IgD-negative memory B cell (primary cell): ENCODE measurements at regions not wholly inside any gene's neighbourhood (a gene's known extent, or its start where the extent isn't known, plus 50 kb on each side); places are given as distances from the start of the nearest gene placed in this dataset.
A peak's percentile ranks its signal among the peaks of the same experiment; 100 is the strongest.

Source experiments
- H3K27ac Mint-ChIP-seq, 3 donors: one replicate each; pipeline ENCODE4 v1.8.0; 2020 to 2022; ENCODE audit warnings: mild to moderate bottlenecking in 3 of 3, mixed read lengths in 3 of 3, moderate library complexity in 1 of 3
- H3K27me3 Mint-ChIP-seq: one replicate; pipeline ENCODE4 v1.8.0; 2021; ENCODE audit warnings: mixed read lengths
- H3K36me3 Mint-ChIP-seq: one replicate; pipeline ENCODE4 v1.8.0; 2020; ENCODE audit warnings: mild to moderate bottlenecking, mixed read lengths
- H3K4me1 Mint-ChIP-seq, 3 donors: one replicate each; pipeline ENCODE4 v1.8.0; 2020 to 2022; ENCODE audit warnings: mixed read lengths in 3 of 3, mild to moderate bottlenecking in 1 of 3
- H3K4me3 Mint-ChIP-seq, 4 donors: one replicate each; pipeline ENCODE4 v1.8.0; 2020 to 2022; ENCODE audit warnings: mild to moderate bottlenecking in 4 of 4, mixed read lengths in 4 of 4, moderate library complexity in 3 of 4
- H3K9me3 Mint-ChIP-seq, 3 donors: one replicate each; pipeline ENCODE4 v1.8.0; 2020 to 2021; ENCODE audit warnings: mixed read lengths in 3 of 3, mild to moderate bottlenecking in 1 of 3

DNA sequence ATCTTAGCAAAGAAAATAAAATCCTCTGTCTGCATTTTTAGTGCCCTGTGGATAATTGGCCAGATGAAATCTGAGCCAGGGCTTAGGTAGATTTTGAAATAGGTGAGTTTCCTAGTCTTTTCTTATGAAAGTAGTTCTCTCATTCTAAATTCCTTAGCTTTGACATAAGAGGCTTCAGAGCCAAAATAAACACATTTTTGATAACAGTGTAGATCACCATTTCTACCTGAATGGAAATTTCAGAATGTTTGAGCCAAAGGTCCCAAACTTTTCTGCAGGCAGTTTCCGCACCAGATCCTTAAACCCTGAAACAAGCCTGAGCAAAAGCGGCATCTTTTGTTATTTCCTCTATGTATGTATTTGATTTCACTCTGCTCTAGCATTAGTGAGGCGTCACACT is 551.2 kb downstream of the EFNB2 start:
- Mint-ChIP-seq H3K27ac (no peak overlapping the region), H3K9me3 (peaks cover 0 to 6% (median 2%) of the 10 kb centered on the region in 3 donors), H3K36me3 (no peaks in the 10 kb centered on the region), H3K27me3 (no peaks in the 10 kb centered on the region), H3K4me3 (no peak overlapping the region), H3K4me1 (no peaks in the 10 kb centered on the region)

DNA sequence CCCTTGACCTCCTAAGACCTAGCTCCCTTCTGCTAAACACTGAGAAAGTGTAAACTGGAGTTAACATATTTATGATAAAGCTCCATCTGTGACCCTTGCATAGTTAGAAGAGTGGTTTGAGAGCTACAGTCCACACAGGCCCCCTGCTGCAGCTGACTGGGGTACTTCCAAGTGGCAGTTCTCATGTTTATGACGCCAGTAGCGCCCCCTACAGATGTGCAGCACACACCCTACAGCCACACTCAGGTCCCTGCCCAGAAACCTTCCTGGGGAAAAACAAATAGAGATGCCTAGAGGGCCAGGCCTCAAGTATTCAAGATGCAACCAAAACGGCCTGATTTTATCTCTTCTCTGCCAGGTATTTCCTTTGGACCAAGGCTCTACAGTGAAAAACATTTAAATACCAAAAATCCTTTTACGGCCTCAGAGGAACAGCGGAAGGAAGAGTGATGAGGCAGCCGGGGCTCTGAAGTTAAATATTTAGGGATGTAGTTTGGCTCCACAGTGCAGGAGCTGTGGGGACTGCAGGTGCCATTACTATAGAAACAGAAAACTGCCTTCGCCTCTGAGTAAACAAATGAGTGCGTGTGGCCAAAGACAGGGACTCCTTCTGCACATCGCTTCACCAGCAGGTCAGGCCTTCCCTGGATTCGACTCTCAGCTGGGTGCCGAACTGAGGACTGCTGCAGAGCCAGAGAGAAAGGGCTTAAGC is 553.1 kb downstream of the EFNB2 start:
- Mint-ChIP-seq H3K36me3 (no peaks in the 10 kb centered on the region), H3K27ac (no peak overlapping the region)

DNA sequence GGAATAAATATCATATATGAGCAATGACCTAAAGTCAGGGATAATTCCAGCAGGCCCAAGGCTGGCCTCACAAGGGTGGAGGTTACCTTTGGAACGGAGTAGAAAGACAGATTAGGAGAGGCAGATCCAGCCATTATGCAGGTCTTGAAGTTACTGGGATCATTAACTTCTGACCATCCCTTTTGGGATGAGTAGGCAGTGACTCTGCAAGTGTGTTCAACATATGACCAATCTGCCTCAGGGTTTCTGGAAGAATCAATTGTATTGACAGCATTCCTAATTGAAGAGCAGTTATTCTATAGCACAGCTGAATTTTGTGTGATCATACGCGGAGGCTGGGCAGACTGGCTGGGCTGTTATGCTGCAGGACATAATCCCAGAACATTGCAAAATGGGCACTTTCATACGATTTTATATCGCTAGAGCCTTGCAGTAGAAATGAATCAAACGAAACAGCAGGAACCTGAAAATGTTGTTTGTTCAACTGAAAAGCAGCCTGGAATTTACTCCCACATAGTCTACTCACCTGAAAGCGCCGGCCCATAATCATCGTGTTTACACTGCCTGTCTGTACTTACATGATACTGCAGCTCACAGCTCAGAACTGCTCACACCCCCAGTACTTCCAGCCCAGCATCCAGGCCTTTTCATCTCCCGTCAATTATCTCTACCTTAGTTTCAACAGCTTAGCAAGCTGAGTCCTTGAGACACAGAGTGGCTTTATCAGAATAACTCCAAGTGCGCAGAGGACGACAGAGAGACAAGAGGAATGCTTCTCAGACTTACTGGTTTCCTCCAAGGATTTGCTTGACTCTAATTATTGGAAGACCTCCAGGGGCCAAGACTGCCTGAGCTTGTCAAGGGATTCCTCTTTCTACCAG is 556.1 kb downstream of the EFNB2 start:
- Mint-ChIP-seq H3K9me3 (peaks cover 0 to 3% (median 3%) of the 10 kb centered on the region in 3 donors), H3K27me3 (no peaks in the 10 kb centered on the region)

More for the DNA sequence above, 553.1 kb downstream of the EFNB2 start:
- Mint-ChIP-seq H3K9me3 (peaks cover 0 to 4% (median 3%) of the 10 kb centered on the region in 3 donors), H3K27me3 (no peaks in the 10 kb centered on the region), H3K4me3 (no peak overlapping the region), H3K4me1 (no peaks in the 10 kb centered on the region)

DNA sequence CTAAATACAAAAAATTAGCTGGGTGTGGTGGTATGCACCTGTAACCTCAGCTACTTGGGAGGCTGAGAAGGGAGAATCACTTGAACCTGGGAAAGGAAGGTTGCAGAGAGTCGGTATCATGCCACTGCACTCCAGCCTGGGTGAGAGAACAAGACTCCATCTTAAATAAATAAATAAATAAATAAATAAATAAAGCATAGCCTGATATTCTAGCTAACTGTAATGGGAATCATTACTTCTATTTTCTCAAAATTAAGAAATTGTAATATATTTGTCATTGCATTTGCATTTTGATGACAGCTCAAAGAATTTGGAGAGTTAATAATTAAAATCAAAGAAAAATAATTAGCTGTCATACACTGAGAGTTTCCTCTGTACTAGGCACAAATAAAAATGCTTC is 561.1 kb downstream of the EFNB2 start:
- Mint-ChIP-seq H3K4me3 (no peak overlapping the region), H3K27me3 (no peaks in the 10 kb centered on the region), H3K27ac (no peak overlapping the region), H3K4me1 (no peaks in the 10 kb centered on the region), H3K9me3 (peaks cover 3% of the 10 kb centered on the region in 3 donors), H3K36me3 (no peaks in the 10 kb centered on the region)

More for the DNA sequence above, 556.1 kb downstream of the EFNB2 start:
- Mint-ChIP-seq H3K36me3 (no peaks in the 10 kb centered on the region), H3K4me1 (no peaks in the 10 kb centered on the region), H3K4me3 (no peak overlapping the region), H3K27ac (no peak overlapping the region)

DNA sequence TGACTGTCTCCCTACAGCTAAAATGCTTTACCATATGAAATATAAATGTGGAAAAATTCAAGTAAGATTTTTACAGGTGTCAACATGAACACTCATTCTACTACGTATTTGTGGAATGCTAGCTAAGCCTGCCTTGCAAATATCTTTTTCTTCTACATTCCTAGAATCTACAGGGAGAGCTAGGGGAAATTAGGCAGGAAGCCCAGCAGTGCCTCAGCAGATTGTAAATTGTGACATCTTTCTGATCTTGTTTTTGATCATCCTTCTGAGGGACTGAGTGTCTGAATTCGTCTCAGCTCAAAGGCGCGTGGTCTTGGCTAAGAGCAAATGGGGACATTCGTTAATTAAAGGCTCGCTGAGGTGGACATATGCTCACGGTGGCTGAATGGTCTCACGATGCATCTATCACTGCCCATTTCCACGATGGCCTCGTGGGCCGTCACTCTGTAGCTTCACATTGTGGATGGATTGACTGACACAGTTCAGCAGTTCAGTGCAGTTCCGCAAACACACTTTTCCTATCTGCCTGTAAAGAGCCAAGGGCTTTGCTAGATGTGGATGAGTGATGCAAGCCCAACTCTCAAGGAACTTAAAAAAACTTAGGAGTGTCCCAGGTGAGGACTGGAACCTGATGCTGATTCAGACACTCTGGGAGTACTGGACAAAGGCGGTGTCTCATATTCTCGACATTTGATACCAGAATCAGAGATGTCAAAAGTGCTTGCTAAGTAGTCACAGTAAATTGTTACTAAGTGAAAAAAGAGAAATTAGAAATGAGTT is 562.5 kb downstream of the EFNB2 start:
- H3K27me3 Mint-ChIP-seq: no peaks in the 10 kb centered on the region
- no peaks in the 10 kb centered on the region for H3K36me3 Mint-ChIP-seq
- no peak overlapping the region for H3K4me3 Mint-ChIP-seq
- H3K27ac Mint-ChIP-seq: peak overlapping the region in 1 of 3 donors; percentile 70
- no peaks in the 10 kb centered on the region for H3K4me1 Mint-ChIP-seq
- peaks cover 0 to 6% (median 3%) of the 10 kb centered on the region in 3 donors for H3K9me3 Mint-ChIP-seq

DNA sequence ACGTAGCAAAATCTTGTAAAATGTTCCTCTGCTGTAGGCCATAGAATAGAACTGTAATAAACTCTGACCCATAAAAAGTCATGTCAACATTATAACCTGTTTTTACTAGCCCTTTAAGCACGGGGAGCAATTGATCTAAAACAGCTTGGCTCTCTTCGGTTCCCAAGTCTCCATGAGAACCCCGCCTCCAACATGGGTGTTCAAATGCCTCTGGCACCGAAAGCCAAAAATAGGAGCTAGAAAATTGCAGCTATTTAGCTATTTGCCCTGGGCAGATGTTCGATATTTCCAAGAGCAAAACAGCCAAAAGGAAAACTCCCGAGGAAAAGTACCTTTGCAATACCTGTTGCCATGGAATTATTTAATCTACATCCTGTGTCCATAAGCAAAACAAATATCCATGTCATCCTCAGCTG is 563.1 kb downstream of the EFNB2 start:
- Mint-ChIP-seq H3K4me3 (no peak overlapping the region), H3K9me3 (peaks cover 0 to 6% (median 3%) of the 10 kb centered on the region in 3 donors), H3K27me3 (no peaks in the 10 kb centered on the region), H3K27ac (no peak overlapping the region), H3K4me1 (no peaks in the 10 kb centered on the region), H3K36me3 (no peaks in the 10 kb centered on the region)

DNA sequence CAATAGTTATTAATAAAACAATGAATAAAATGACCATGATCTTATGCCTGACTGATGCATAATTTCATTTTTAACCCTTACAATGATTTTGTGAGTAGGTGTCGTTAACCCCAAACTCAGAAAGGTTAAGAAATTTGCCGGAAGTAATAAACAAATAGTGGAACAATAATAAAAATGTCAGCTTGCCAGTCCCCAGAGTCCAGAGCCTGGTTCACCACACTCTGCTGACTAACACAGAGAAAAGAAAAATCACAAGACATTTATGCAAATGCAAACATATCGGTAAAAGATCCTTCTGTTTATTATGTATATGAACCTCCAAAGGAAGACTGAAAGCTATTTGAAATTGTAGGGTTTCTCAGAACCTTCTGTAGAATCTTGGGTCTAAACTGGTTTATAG is 563.7 kb downstream of the EFNB2 start:
- Mint-ChIP-seq H3K4me3 (no peak overlapping the region), H3K9me3 (peaks cover 0 to 3% (median 3%) of the 10 kb centered on the region in 3 donors), H3K27me3 (no peaks in the 10 kb centered on the region), H3K36me3 (no peaks in the 10 kb centered on the region), H3K4me1 (no peaks in the 10 kb centered on the region), H3K27ac (no peak overlapping the region)

DNA sequence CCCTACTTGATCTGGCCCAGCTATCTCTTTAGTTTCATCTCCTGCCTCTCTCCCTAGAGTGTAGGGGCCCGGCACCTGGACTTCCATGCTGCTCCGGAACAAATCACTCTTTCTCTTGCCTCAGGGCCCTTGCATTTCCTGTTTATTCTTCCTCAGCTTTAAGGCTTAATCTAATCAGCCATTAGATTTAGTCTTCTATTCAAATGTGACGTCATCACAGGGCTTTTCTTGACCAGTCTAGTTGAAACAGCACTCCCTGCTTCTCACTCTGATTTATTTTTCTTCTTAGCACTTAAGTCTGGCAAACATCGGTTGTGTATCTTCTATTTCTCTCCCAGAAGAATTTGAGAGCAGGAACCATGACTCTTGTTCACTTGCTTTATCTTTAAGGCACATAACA is 564.1 kb downstream of the EFNB2 start:
- no peaks in the 10 kb centered on the region for H3K36me3 Mint-ChIP-seq
- H3K4me3 Mint-ChIP-seq: no peak overlapping the region
- H3K27me3 Mint-ChIP-seq: no peaks in the 10 kb centered on the region
- no peaks in the 10 kb centered on the region for H3K4me1 Mint-ChIP-seq
- peaks cover 0 to 3% (median 3%) of the 10 kb centered on the region in 3 donors for H3K9me3 Mint-ChIP-seq
- H3K27ac Mint-ChIP-seq: no peak overlapping the region

DNA sequence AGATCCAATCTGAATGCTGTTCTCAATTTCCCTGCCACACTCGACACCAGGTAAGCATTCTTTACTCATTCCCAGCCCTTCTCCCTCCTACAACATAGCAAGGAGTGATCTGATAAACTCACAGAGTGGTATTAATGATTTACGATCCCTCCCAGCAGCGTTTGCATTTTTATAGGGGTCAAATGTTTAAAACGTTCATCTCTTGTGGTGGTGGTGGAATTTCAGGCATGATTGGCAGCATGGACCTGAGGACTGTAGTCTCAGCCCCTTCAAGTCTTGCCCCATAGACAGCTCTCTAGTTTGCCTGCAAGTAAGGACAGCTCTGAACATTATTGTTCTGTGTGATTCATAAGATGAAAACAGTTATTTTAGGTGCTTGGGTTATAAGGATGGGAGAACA is 565.7 kb downstream of the EFNB2 start:
- Mint-ChIP-seq H3K9me3 (peaks cover 0 to 3% (median 3%) of the 10 kb centered on the region in 3 donors), H3K36me3 (no peaks in the 10 kb centered on the region), H3K27ac (no peak overlapping the region), H3K27me3 (no peaks in the 10 kb centered on the region), H3K4me3 (no peak overlapping the region), H3K4me1 (no peaks in the 10 kb centered on the region)

DNA sequence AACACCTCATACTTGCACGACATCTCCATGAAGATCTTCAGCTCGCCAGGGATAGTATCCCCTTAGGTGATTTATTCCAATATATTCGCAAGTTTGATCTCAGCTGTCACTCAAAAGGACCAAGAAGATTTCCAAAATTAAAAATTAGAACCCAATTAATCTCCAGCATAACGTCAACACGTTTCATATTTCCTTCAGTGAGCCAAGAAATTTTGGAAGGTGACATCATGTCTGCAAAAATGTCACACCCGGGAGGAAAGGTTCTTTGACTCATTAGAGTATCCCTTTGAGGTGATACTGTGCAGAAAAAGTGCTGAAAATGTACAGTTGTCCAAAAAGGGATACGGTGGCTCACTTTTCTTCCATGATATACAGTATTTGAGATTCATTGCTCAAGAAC is 569.6 kb downstream of the EFNB2 start:
- Mint-ChIP-seq H3K27me3 (no peaks in the 10 kb centered on the region), H3K4me3 (no peak overlapping the region), H3K36me3 (no peaks in the 10 kb centered on the region), H3K27ac (no peak overlapping the region), H3K4me1 (no peaks in the 10 kb centered on the region), H3K9me3 (peaks cover 0 to 5% (median 3%) of the 10 kb centered on the region in 3 donors)

DNA sequence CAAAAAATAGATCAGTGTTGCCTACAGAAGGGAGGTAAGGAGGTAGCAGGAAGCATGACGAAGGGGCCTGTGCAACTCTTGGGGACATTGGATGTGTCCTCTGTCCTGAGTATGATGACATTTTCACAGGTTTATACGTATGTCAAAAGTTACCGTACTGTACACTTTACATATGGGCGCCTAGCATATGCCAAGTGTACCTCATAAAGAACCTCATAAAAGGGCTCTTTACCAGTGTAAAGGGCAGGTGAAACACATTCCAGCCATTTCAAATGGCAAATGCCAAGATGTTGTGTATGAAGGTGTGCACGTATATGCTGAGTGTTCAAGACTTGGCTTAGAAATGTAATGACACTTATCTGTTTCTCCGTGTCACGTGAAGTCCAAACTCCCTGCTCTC is 573.4 kb downstream of the EFNB2 start:
- Mint-ChIP-seq H3K36me3 (no peaks in the 10 kb centered on the region), H3K4me3 (no peak overlapping the region), H3K9me3 (peaks cover 0 to 7% (median 0%) of the 10 kb centered on the region in 3 donors), H3K4me1 (no peaks in the 10 kb centered on the region), H3K27me3 (no peaks in the 10 kb centered on the region), H3K27ac (no peak overlapping the region)

DNA sequence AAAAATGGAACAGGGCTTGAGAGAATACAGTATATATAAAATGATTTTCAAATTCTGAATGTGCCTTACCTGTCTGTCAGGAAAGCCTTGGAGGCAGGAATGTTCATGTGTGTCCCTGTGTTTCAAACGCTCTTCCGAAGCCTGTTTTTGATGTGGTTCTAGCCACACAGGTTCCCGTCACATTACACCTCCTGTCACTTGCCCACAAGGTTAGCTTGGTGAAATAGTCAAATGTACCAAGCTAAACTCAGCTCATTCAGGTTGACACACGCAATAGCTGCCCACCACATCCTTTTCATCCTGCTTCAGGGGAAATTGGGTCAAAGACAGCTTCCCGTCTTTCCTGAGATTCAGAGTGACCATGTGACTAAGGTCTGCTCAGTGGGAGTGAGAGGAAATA is 574.0 kb downstream of the EFNB2 start:
- H3K36me3 Mint-ChIP-seq: no peaks in the 10 kb centered on the region
- H3K27me3 Mint-ChIP-seq: no peaks in the 10 kb centered on the region
- H3K27ac Mint-ChIP-seq: no peak overlapping the region
- no peak overlapping the region for H3K4me3 Mint-ChIP-seq
- H3K4me1 Mint-ChIP-seq: no peaks in the 10 kb centered on the region
- H3K9me3 Mint-ChIP-seq: peaks cover 0 to 8% (median 0%) of the 10 kb centered on the region in 3 donors

DNA sequence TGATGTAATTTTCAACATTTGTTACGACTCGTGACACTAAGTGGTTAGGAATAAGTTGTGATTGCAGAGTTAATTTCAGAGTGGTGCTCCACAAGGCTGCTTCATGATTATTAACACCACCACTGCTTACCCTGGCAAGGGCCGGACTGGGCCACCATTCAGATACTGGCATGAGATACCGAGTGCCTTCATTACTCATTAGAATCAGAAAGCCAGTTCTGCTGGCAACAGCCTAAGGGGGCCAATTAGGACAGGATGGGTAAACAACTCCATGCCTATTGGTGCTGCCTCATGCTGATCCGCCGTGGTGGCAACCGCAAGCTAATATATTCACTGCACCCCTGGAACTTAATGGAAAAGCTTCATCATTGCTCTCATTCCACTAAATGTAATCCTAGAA is 575.1 kb downstream of the EFNB2 start:
- H3K36me3 Mint-ChIP-seq: no peaks in the 10 kb centered on the region
- H3K9me3 Mint-ChIP-seq: peaks cover 0 to 8% (median 0%) of the 10 kb centered on the region in 3 donors
- no peaks in the 10 kb centered on the region for H3K27me3 Mint-ChIP-seq
- H3K4me3 Mint-ChIP-seq: no peak overlapping the region
- no peaks in the 10 kb centered on the region for H3K4me1 Mint-ChIP-seq
- no peak overlapping the region for H3K27ac Mint-ChIP-seq

DNA sequence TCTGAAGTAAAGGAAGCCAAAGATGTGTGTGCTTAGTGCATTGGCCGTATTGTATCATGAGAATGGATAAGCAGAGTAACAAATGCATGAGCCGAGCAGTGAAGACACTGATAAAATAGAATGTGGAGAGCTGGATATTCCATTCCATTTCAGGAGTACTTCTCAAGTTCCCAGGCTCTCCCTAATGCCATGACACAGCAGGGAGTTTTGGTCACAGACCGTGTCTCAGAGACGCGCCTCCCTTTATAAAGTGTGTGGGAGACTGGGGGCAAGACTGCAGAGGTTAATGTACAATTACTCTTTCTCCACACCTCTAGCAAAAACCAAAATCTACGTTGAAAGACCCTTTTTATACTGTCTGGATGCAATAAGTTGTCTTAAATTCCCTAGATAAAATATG is 575.6 kb downstream of the EFNB2 start:
- Mint-ChIP-seq H3K9me3 (peaks cover 0 to 8% (median 0%) of the 10 kb centered on the region in 3 donors), H3K27ac (no peak overlapping the region), H3K27me3 (no peaks in the 10 kb centered on the region), H3K4me1 (no peaks in the 10 kb centered on the region), H3K4me3 (no peak overlapping the region), H3K36me3 (no peaks in the 10 kb centered on the region)
